HG02623 (cell line): ENCODE measurements at regions not wholly inside any gene's neighbourhood (a gene's known extent, or its start where the extent isn't known, plus 50 kb on each side); places are given as distances from the start of the nearest gene placed in this dataset.
"Not testable (repeated sequence)": the region's sequence is repeated elsewhere in the genome, so short reads cannot be mapped to it uniquely, and the experiment has no call there.

Experiments
- ATAC-seq: cut with Tn5 transposase; IDR thresholded peaks from one replicate; pipeline ENCODE4 v1.9.1; 2021; ENCODE audit warnings: moderate library complexity; ENCODE audit not compliant: unreplicated experiment

GRCh38 chrX:150205011-150205410, 158.1 kb upstream of the MAMLD1 start:
- ATAC-seq: no peak

DNA sequence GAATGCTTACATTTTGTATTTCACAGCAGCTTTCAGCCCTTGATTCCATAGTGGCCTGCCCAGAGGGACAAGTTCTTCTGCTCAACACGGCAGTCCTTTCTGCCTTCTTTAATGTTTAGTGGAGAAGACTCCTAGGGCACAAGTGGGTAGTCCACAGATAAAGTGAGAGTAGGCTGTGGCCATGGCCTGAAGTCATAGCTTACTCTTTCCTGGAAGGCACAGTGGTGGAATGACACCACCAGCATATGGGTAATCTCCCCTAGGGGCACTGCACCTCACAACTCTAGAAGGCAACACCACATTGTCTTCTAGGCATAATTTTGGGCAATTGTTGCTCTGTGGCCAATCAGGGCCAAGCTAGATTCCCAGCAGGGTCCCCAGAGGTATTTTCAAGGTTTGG, 155.4 kb upstream of the MAMLD1 start:
- no peak for ATAC-seq

GRCh38 chrX:150211988-150212387, 151.1 kb upstream of the MAMLD1 start:
- ATAC-seq: no peak

DNA sequence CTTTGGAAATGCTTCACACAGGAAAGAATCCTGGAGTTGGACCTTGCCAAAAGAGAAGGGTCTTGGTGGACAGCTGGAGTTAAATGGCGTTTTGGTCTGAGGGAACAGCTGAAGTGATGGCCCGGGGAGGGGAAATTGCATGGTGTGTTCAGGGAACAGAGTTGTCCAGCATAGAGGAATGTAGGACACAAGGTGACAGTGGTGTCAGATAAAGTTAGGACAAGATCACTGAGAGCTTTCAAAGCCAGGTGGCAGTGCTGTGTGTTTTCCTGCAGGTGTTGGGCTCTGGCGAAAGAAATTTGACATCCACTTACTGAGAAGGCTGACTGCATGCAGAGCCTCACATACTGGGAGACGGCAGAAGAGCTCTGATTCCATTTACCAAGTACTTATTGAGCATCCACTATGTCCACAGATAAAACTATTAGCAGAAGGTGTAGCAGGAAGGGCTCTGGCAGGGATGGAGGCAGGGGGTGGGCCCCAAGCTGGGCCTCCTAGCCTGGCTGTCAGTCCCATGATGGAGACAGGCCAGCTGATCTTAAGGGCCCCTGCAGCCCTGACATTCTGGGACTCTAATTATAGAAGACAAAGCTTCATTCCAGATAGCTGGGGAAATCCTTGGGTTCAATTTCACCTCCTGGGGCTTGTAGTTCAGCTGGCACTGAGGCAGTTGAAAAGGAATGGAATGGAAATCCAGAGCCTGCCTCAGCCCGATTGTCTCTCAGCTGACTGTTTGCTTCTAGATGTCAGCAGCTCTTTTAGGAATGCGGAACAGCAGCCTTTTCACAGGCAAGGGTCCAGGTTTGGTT, 150.2 kb upstream of the MAMLD1 start:
- ATAC-seq: no peak

DNA sequence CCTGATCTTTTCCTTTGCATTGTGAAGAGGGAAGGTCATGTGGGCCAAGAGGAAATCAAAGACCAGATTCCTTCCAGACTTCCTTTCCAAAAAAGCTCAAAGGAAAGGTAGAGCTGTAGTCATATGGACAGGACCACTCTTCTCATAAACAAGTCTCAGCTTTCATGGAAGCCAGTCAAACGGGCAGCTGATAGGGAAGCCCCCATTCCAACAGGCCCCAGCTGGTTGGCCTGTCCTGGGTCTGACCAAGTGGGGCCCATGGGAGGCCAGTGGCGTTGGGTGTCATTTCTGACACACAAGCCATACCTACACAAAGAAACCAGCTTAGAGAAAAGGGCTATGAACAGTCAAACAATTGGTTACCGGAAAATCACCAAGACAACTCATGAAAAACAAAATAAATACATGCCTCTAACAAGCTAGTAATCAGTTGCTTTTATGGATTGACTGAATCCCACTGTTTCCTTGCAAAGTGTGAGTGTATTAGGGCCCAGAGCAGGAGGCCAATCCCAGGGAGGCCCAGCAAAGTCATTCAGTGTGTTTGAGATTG, 149.6 kb upstream of the MAMLD1 start:
- no peak for ATAC-seq

DNA sequence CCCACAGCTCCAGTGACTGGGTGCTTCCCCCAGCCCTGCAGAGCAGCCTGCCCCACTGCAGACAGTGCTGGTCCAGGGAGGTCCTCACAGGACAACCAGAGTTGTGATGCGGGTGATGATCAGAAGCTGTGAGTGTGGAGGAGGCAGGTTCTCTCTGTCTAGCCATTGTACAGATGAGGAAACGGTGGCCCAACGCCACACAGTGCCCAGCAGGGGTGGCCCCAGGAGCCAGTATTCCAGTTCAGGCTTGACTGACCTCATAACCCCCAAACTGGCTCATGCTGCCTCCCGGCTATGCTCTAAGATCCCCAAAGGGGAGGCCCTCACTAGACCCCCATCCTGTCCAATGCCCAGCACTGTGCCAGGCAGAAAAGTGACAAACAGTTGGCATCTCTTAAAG, 147.1 kb upstream of the MAMLD1 start:
- not testable (repeated sequence) for ATAC-seq

- no peak for ATAC-seq
Observed at GRCh38 chrX:150216716-150217115, 146.4 kb upstream of the MAMLD1 start.

GRCh38 chrX:150217609-150218008, 145.5 kb upstream of the MAMLD1 start:
- ATAC-seq: no peak

GRCh38 chrX:150219374-150220185, 143.5 kb upstream of the MAMLD1 start:
- ATAC-seq: no peak

GRCh38 chrX:150223176-150224015, 139.7 kb upstream of the MAMLD1 start:
- ATAC-seq: no peak

GRCh38 chrX:150224676-150225075, 138.4 kb upstream of the MAMLD1 start:
- no peak for ATAC-seq

DNA sequence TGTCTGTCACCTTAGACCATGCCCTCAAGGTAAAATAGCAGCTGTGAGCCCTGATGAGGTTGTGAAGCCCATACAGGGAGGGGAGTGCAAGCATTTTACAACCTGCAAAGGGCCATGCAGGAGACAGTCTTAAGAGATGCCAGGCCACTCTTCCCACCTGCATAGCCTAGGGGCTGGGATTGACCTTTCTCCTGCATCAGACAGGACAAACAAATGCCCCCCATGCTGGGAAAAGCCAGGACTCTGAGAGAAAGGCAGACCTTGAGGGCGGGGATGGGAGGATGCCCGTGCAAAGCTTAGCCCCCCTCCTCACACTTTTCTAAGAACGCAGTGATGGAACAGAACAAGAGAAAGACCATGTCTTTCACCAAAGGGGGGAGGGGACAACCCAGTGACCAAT, 137.9 kb upstream of the MAMLD1 start:
- ATAC-seq: no peak

DNA sequence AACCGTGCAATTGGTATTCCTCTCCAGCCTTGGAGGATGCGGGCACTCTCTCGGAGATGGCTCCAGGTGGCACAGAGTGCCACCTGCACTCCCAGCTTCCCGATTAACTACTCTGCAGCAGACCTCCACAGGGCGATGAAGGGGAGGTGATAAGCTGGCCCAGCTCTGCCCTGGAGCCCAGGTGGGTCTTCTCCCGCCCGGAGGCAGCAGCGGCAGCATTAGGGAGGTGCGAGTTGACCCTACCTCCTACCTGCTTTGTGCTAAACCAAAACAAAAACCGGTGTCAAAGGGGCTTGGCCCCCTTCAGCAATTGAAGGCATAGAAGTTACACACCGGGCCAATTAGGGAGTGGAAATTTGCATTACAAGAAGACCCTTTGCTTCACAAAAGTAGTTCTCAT, 137.4 kb upstream of the MAMLD1 start:
- no peak for ATAC-seq

- ATAC-seq: no peak
Observed at GRCh38 chrX:150226223-150226965, 136.7 kb upstream of the MAMLD1 start.

- no peak for ATAC-seq
Observed at GRCh38 chrX:150227321-150227860, 135.7 kb upstream of the MAMLD1 start.

DNA sequence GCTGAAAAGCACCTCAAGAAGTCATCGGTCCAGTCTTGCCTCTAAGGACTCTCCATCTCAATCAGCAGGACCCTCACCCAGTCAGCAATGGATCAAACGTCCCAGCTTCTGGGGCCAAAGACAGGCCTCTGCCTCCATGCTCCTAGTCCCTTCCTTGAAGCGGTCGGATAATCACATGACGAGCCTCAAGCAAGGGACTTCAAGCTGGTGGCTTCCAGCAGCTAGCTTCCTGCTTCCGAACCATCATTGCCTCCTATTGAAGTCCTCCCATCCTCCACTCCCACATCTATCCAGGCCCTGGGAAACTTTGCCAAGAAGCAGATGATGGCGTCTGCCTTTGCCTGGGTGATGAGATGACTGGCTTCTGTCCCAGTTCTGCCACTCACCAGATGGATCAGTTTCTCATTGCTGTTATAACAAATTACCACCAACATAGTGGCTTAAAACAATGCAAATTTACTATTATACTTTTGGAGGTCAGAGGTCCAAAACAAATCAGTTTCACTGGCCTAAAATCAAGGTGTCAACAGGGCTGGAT, 135.2 kb upstream of the MAMLD1 start:
- ATAC-seq: no peak

GRCh38 chrX:150228431-150228830, 134.7 kb upstream of the MAMLD1 start:
- ATAC-seq: no peak

GRCh38 chrX:150229030-150229429, 134.1 kb upstream of the MAMLD1 start:
- ATAC-seq: no peak

DNA sequence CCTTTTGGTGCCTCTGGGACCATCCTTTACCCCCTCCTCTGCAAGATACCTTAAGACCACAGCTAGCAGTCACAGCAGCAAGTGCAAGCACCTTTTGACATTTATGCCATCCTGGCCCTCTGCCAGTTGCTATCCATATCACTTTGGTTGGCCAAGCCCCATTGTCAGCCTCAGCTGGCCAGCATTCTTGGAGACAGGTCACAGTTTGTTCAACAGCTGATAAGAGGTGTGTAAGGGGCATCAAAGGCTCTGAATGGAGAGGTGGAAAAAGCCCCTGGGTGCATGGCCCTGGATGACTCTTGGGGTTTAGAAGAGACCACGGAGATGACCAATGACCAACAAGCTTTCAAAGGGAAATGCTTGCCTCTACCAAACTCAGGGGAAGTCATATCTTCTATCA, 133.6 kb upstream of the MAMLD1 start:
- ATAC-seq: no peak

DNA sequence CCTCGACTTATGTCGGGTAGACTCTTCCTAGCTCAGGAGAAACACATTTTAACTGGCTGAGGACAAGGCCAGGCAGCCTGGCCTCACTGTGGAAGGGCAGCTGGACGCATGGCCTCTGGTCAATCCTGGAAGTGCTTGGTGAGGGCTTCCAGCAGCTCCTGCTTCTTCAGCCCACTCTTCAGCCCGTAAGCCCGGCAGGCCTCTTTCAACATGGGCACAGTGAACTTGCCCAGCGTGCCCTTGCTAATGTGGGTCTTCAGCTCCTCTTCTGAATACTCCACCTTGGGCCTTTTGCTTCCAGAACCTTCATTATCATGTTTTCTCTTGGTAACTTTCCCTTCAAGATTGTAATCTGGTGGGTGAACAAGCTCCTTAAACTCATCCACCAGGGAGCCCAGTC, 132.2 kb upstream of the MAMLD1 start:
- not testable (repeated sequence) for ATAC-seq
